Type B pancreatic cell (in vitro differentiated cells): ENCODE measurements at regions not wholly inside any gene's neighbourhood (a gene's known extent, or its start where the extent isn't known, plus 50 kb on each side); places are given as distances from the start of the nearest gene placed in this dataset.

ENCODE experiments used
- DNase-seq: peaks from one replicate; pipeline ENCODE4 v3.0.0; 2021; ENCODE audit warnings: mixed read lengths; ENCODE audit not compliant: unreplicated experiment; ENCODE audit errors: extremely low spot score
- H3K27ac Mint-ChIP-seq: 2 replicates; pipeline ENCODE4 v1.8.0; 2021; ENCODE audit warnings: mild to moderate bottlenecking, mixed read lengths
- H3K27me3 Mint-ChIP-seq: 2 replicates; pipeline ENCODE4 v1.8.0; 2021; ENCODE audit warnings: mixed read lengths
- H3K36me3 Mint-ChIP-seq: 2 replicates; pipeline ENCODE4 v1.8.0; 2021; ENCODE audit warnings: mixed read lengths
- H3K4me1 Mint-ChIP-seq: one replicate; pipeline ENCODE4 v1.8.0; 2021; ENCODE audit warnings: mixed read lengths; ENCODE audit not compliant: unreplicated experiment
- H3K4me3 Mint-ChIP-seq: 2 replicates; pipeline ENCODE4 v1.8.0; 2021; ENCODE audit warnings: mild to moderate bottlenecking, mixed read lengths
- H3K9me3 Mint-ChIP-seq: 2 replicates; pipeline ENCODE4 v1.8.0; 2021; ENCODE audit warnings: mixed read lengths
- TF ChIP-seq, protein P1 (sequence below): fragments of 200-600 bp; sonication (generic); conservative IDR thresholded peaks from 2 replicates; pipeline ENCODE4 v1.5.0; 2021; ENCODE audit warnings: antibody characterized with exemption, mild to moderate bottlenecking

DNA sequence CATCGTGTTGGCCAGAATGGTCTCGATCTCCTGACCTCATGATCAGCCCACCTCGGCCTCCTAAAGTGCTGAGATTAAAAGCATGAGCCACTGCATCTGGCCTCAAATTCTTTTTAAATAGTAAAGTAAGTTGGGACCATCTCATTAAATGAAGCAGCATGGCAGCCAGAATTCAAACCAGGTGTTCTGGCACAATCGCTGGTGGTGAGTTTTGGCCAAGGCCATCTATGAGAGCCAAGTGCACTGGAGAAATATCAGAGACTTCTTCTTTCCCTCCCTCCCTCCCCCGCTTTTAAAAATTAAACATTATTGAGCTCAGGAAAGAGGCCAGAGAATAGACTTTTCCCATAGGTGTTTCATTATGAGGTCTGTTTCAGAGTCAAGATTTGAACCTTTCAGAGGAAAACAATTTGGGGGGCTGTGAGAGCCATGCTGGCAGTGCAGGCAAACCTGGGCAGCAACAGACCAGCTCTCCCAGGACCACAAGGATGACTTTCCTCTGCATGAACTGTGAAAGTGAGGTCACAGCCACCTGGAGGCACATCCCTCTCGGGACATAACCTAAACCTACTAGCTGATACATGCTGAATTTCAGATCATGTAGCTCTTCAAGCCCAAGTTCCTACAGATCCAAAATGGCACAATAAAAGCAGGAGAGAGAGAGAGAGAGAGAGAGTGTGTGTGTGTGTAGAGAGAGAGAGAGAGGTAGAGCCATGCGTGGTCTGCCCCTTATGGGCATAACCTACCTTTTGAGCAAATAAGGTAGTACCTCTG is 94.6 kb upstream of the DMRT1 start:
- no peak for DNase-seq
- Mint-ChIP-seq H3K4me1 (peaks cover 9% of the 10 kb centered on the region), H3K36me3 (peaks cover 36% of the 10 kb centered on the region), H3K4me3 (no peak overlapping the region), H3K9me3 (no peaks in the 10 kb centered on the region), H3K27ac (peak overlapping the region; percentile 5), H3K27me3 (no peaks in the 10 kb centered on the region)
- TF ChIP-seq, protein P1, sequence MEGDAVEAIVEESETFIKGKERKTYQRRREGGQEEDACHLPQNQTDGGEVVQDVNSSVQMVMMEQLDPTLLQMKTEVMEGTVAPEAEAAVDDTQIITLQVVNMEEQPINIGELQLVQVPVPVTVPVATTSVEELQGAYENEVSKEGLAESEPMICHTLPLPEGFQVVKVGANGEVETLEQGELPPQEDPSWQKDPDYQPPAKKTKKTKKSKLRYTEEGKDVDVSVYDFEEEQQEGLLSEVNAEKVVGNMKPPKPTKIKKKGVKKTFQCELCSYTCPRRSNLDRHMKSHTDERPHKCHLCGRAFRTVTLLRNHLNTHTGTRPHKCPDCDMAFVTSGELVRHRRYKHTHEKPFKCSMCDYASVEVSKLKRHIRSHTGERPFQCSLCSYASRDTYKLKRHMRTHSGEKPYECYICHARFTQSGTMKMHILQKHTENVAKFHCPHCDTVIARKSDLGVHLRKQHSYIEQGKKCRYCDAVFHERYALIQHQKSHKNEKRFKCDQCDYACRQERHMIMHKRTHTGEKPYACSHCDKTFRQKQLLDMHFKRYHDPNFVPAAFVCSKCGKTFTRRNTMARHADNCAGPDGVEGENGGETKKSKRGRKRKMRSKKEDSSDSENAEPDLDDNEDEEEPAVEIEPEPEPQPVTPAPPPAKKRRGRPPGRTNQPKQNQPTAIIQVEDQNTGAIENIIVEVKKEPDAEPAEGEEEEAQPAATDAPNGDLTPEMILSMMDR, result no peak

DNA sequence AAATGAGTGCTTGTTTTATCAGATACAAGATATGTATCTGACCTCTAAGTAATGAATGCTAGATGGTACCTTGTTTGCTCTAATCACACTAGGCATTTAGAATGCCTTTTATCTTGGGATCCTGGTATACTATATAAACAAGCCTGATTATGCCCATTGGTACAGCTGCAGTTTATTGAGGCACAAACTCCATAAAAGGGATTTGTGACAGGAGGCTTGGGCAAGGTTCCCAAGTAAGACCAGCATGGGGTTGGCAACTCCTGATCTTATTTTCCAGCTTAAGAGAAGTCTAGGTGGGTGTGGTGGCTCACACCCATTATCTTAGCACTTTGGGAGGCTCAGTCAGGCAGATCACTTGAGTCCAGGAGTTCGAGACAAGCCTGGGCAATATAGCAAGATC is 93.9 kb upstream of the DMRT1 start:
- Mint-ChIP-seq H3K4me3 (no peak overlapping the region), H3K27me3 (no peaks in the 10 kb centered on the region), H3K27ac (no peak overlapping the region), H3K4me1 (peaks cover 12% of the 10 kb centered on the region), H3K36me3 (peaks cover 31% of the 10 kb centered on the region), H3K9me3 (no peaks in the 10 kb centered on the region)
- DNase-seq, result no peak
- TF ChIP-seq, protein P1, result no peak

- Mint-ChIP-seq H3K9me3 (no peaks in the 10 kb centered on the region), H3K27me3 (no peaks in the 10 kb centered on the region), H3K4me1 (peaks cover 12% of the 10 kb centered on the region), H3K36me3 (peaks cover 18% of the 10 kb centered on the region), H3K27ac (peak overlapping the region; percentile 21), H3K4me3 (no peak overlapping the region)
- DNase-seq, result no peak
- TF ChIP-seq, protein P1, result no peak
These were observed 92.5 kb upstream of the DMRT1 start for GRCh38 chr9:748861-749497.

DNA sequence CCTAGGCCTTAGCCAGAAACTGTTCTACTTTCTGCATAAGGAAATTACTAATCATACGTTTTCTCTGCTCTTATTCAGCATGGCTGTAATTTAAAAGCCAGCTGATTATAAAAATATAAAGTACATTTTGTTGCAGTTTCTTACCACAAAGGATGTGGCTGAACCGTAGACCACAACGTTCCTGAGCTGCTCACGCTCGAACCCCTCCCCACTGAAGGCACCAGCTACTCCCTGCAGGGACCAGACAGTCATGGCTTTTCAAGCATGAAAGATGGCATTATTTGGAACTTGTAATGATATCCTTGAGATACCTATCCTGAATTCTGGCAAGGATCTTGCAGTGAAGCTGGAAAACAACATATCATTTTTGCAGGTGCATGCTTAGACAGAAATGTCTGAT is 91.8 kb upstream of the DMRT1 start:
- peaks cover 12% of the 10 kb centered on the region for H3K4me1 Mint-ChIP-seq
- TF ChIP-seq, protein P1, result no peak
- no peaks in the 10 kb centered on the region for H3K9me3 Mint-ChIP-seq
- peak overlapping the region; percentile 91 for H3K27ac Mint-ChIP-seq
- no peaks in the 10 kb centered on the region for H3K27me3 Mint-ChIP-seq
- no peak overlapping the region for H3K4me3 Mint-ChIP-seq
- DNase-seq, result no peak
- peaks cover 18% of the 10 kb centered on the region for H3K36me3 Mint-ChIP-seq

- H3K4me3 Mint-ChIP-seq, result no peak overlapping the region
- H3K36me3 Mint-ChIP-seq, result peaks cover 17% of the 10 kb centered on the region
- peak overlapping the region; percentile 91 for H3K27ac Mint-ChIP-seq
- peaks cover 12% of the 10 kb centered on the region for H3K4me1 Mint-ChIP-seq
- no peaks in the 10 kb centered on the region for H3K9me3 Mint-ChIP-seq
- H3K27me3 Mint-ChIP-seq, result no peaks in the 10 kb centered on the region
- TF ChIP-seq, protein P1, result no peak
- no peak for DNase-seq
These were observed 91.1 kb upstream of the DMRT1 start for GRCh38 chr9:750249-750967.
